NT2/D1 (cell line): ENCODE measurements at regions not wholly inside any gene's neighbourhood (a gene's known extent, or its start where the extent isn't known, plus 50 kb on each side); places are given as distances from the start of the nearest gene placed in this dataset.

Experiments used
- YY1 ChIP-seq: IDR thresholded peaks from 2 replicates; pipeline ENCODE4 v1.6.1; 2011; ENCODE audit not compliant: insufficient read length, insufficient read depth
- ZNF274 ChIP-seq: IDR thresholded peaks from 2 replicates; pipeline ENCODE4 v1.6.1; 2011; ENCODE audit warnings: mild to moderate bottlenecking, low read depth, low read length

GRCh38 chr12:94889445-94890210, 113.9 kb downstream of the NDUFA12 start:
- TF ChIP-seq ZNF274 (no peak), YY1 (no peak)
